Stimulated activated CD4-positive, alpha-beta T cell treated with anti-CD3 and anti-CD28 coated beads, Interleukin-4, amount 100 ng/mL, for 1 hour (primary cell): ENCODE measurements at regions not wholly inside any gene's neighbourhood (a gene's known extent, or its start where the extent isn't known, plus 50 kb on each side); places are given as distances from the start of the nearest gene placed in this dataset.
A peak's percentile ranks its signal among the peaks of the same experiment; 100 is the strongest.

ENCODE experiments used
- DNase-seq: peaks from one replicate; pipeline ENCODE4 v3.0.0-alpha.2; 2020

DNA sequence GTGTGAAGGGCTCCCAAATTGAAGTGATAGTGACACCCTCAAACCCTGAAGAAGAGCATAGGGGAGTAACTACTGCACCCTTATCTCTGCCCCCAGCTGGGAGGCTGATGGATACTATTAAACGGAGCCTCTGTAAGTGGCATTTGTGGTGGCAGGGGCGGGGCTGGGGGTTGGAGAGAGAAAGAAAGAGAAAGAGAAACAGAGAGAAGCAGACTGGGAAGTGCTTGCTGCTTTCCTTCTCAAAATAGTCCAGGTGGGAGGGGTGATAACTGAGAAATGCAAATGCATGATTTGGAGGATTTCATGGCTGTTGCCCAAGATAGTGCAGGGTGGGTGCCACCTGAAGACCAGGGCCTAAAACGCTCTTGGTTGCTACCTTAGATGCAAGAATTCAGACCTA, 253.5 kb upstream of the GATB start:
- DNase-seq = peak; percentile 59

DNA sequence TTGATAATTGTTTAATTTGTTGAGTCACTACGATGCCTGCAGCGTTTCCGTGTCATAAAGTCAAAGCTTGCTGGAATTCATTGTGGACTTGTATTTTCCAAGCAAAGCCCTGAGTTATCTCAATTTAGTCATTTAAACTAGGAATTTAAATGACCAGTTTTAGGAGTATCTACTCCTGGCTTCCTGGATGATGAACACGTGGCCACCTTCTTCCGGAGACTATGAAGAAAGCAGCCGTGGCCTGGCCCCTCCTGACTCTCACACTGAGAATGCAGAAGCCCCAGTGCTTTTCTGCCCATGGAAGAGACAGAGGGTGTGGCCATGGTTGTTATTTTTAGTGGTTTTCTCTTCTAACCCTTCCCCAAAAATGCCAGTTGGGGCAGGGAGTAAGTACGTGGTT, 250.7 kb upstream of the GATB start:
- no peak for DNase-seq

DNA sequence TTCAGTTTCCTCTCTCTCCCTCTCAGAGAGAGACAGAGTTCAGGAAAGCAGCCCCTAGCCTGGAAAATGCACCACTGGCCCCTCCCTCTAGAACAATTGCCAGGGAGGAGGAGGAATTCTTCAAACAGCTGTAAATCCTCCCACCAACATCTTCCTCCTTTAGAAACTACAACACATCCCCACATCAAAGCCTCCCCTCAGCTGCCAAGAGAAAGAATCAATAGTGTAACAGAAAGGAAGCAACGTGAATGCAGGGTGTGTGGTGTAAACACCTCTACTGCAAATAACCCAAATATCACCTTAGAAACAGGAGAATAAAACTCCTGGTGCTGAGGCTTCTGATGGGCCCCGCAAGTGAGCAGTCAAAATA, 249.9 kb upstream of the GATB start:
- DNase-seq = no peak

DNA sequence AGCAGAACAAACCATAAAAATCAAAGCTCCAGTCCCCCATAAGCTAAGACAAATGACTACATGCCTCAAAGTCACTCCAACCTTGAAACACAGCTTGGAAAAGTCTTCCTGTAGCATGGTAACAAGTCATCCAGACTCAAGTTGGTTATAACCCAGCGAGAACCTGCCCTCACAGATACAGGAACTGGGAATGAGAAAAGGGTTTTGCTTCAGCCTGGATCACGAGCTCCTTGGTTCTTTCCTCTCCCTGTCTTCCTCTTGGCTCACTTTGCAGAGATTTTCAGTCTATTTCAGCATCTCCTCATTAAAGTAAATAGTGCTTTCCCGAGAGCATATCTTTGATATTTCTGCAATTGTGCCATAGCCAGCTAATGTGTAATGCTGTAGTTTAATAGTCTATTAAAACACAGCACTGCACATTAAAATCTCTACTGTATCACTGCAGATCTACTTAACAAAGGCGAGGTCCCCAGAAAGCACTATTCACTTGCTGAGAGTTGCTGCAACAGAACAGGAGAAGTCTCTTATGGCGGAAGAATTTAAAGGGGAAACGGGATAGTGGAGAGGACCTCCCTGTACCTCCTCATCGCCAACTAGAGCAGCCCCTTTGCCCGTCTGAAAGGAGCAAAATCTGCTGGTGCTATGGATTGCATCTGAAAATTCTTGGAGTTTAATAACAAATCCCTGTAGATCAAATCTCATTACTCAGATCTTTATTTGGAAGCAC, 249.3 kb upstream of the GATB start:
- no peak for DNase-seq

DNA sequence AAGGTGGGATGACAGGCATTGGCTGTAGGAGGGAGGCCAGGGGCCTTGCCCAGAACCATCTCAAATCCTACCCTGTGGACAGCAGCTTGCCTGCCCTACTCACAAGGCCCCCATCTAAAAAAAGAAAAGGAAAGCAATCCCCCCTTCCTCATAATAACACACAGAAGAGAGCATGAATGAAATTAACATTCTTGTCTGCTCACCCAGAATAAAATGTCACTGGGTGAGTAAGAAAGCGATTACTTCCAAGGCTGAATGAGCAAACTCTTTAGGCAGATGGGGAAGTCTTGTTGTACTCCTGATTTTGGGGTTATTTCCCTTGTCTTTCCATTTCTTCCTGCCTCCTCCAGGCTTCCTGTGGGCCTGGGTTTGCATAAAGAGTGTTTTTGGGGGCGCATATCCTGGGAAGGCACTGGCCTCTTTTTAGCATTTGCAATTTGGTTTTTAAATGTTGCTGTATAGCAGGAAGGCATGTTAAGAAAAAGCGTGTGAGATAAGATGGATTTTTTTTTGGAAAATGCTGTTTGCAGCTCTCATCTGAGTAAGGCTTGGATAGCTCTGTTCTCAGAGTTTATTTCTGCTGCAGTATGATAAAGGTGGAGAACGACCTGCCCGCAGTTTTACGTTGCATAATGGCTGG, 248.3 kb upstream of the GATB start:
- DNase-seq = no peak

DNA sequence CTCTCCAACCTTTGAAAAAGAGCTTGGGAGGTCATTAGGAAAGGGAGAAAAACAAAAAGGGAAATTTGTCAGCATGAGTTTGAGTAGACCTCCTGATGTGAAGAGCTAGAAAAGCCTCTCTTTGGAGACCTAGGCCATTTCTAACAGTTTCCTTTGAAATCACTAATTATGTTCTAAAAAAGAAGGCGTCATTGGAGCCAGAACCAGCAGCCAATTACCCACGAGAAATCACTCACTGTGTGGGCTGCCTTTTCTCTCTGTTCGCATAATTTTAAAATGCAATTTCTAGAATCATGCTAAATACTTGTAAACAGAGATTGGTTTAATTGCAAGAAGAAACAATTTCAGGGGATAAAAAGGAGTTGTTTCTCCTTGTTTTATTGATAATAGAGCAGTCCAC, 246.3 kb upstream of the GATB start:
- DNase-seq = no peak

DNA sequence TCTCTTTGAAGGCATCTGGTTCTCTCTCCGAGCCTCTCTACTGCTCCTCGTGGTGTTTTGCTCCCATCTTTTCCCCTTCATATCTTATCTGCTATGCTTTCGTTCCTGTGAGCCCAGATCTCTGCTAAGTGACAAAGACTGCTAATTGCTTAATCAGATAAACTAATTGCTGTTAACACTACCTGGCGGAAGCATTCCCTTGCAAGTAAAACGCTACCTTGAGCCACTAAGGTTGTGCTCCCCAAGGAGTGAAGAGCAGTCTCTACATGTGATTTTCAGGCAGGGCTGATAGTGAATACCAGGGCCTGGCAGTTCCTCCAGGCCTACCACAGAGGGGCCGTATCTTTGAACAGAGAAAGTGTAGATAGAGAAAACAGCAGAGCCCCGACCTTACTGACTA, 244.0 kb upstream of the GATB start:
- DNase-seq = no peak

DNA sequence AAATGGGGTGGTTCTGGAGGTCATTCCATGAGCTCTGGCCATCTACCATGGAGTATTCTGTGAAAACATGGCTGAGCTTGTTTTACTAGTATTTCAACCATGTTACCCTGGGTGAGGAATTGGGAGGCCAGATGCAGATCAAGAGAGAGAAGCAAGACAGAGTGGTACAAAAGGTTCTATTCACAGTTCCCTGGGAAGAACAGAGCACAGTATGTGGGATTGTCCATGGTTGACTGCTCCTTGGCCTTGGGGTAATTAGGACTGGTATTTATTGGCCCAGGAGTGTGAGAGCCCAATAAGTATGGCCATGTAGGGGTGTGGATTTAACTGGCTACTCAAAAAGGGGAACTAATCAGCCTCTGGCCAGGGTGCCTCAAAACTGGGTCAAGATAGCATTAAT, 239.7 kb upstream of the GATB start:
- no peak for DNase-seq

DNA sequence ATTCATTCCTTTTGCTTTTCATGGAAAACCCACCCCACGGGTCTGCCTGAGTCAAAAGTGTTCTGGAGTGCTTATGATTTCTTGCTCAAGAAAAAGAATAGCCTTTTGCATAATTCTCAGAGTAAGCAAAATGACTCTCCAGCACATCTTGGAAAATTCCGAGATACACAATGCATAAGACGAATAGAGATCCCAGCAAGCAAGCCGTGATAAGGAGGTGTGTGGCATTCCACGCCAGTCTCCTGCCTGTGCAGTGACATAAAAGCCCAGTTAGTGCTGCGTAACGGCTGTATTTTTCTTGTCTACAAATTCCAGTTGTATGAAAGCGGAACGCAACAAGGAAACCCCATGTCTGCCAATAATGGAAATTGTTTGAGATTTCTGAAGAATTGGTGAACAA, 237.9 kb upstream of the GATB start:
- DNase-seq = no peak

DNA sequence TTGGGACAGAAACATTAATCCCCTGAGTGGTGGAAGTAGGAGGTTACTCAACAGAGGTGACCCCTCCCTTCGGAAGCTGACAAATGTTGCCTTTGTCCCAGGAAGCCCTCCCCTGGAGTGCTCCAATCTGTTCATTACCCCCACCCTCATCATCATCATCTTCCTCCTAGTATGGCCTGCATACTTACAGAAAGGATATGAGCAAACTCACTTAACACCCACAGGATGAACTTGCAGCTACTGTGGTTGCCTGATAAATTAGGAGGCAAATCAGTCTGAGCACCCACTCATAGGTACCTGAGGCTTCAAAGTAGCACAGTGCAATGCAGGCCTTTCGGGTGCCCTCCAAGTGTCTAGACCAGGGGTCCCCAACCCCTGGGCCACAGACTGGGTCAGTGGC, 236.7 kb upstream of the GATB start:
- no peak for DNase-seq

DNA sequence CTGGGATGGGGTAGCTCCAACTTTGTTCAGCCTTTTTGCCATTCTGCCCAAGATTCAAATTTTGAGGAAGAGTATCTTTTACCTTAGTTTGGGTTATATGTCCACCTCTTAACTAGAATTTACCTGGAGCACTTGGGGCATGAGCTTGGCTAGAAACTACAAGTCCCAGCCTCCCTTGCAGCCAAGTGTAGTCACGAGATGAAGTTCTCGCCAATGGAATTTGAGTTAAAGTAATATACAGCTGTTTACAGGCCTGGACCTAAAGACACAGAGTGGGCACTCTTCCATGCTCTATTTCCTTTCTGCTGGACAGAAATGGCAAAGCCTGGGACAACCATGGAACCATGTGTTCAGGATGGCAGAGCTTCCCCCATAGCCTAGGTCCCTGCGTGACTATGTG, 233.6 kb upstream of the GATB start:
- no peak for DNase-seq

DNA sequence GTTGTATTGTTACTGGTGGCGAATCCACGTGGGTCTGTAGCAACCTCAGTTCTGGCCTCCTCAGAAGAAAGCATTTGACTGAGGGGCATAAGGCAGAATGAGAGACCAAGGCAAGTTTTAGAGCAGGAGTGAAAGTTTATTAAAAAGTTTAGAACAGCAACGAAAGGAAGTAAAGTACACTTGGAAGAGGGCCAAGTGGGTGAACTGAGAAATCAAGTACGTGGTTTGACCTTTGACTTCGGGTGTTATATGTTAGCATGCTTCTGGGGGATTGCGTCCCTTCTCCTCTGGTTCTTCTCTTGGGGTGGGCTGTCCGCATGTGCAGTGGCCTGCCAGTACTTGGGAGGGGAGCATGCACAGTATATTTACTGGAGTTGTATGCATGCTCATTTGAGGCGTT, 232.7 kb upstream of the GATB start:
- no peak for DNase-seq

DNA sequence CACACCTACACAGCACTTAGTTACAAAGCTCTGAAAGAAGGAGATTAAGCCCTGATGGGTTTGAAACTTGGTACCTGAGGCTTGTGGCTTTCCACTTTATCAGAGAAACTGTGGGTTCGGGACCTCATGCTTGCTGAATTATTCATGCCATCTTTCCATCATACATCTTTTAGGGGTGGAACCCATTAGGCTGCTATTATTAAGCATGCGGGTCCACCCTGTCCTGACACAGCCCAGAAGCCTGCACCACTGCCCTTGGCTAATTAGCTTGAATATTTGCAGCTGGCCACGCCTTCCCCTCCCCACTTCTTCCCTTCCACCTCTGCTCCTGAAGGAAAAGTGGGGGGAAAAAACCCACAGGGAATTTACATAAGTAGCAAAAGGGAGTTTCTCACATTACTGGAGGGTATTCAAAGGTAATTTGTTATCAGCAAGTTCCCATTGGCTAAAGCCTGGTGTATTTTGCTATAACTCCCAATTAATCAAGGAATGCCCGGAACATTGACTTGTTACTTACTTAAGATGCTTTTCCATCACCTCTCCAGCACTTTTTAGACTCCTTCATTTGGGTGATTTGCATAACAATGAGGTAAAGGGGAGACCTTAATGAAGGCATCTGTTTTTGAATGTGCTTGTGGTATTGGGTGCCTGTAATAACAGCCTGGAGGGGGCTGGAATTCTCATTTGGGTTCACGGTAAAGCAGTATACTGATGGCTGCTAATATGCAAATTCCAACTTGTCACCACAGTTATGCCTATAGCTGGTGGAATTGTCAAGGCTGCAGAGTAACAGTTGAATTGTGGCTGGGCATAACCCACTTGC, 231.7 kb upstream of the GATB start:
- no peak for DNase-seq

DNA sequence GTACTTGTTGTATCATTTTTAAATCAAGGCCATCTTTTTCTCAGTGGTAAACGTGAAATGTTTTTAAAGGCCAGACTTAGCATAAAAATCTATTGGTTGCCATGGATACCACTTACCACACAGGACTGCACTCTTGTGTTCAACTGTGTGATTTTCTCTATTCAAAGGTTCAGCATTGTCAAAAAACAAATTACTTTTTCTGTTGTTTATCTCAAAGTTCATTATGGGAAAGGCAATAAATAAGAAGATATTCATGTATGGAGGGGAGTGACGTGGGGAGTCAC, 231.0 kb upstream of the GATB start:
- DNase-seq = no peak

DNA sequence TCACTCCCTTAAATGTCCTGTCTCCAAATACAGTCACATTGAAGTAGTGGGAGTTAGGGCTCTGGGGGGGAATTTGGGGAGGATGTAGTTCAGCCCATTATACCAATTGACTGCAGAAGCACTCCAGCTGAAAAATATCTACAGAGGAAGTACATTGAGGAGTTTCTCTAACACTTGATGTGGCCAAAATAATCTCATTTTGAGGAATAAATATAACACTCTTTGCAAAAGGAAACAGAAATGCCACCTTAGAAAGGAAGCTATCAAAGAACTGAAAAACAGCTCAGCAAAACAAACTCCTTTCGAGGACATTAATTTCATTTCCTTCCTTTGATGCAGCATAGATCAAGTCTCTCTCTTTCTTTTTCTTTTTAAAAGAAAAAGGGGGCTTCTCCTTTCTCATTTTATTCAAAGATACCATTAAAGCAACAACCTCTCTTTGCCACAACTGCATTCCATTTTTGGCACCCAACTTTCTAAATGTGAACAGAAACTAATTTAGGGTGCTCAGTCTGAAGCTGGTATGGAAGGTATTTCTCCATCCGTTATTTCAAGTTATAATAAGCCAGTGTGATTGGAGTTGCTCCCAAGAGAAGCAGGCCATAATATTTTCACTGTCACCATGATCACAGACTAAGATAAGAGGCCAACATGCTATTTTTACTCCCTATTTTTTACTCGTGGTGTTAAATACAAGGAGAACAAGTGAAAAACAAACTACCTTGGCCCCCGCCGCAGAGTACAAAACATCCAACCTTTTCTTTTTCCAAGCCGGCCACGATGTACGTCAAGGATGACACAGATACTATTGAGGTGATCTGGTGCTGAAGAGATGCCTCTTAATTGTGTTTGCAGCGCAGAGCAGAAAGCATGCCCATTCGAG, 230.4 kb upstream of the GATB start:
- no peak for DNase-seq

DNA sequence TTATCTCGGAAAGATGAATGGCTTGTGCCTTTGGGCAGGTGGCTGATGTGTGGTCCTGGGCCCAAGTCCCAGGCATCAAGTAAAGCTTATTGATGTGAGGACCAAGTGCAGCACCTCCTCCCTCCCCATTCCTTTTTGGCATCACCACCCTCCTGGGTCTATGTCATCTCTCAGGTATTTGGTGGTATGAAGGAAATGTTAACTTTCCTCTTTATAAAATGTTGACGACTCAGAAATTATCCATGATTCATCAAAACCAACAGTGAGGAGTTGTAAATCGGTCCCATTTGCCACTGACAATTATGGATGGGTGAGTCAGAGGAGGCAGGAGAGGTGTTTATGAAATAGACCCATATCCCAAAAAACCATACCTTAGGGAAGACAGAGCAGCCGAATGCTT, 229.4 kb upstream of the GATB start:
- DNase-seq = no peak

DNA sequence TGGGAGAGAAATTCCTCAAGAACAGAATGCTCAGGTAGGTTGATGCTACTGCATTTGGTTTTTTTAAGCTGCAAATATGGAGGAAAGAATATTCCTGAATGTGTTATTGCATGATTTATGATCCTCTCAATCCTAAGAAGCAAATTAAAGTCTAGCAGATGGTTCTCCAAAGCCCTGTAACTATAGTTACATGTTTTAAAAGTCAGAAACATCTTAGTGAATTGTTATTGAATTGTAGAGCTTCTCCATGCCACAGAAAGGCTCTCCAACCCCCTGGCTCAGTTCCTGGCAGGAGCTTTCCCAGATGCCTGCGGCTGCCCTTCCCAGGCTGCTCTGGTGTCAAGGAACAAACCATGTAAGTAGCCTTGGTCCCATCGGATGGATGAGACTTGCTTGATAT, 227.8 kb upstream of the GATB start:
- no peak for DNase-seq

DNA sequence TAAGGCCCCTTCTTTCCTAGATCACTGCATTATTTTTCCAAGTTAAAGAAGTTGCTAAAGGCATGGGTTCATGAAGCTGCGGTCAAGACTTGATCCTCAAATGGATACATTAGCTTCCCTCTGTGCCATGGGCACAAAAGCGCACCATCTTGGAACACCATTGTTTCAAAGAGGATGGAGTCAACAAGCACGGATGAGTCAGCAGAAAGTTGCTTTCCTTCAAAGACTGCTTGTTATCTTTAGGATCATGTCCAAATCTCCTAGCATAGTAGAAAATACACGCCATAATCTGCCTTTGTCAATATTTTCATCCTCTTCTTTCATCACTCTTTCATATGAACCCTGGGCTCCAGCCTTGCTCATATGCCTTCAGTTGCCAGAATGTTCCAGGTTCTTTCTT, 226.8 kb upstream of the GATB start:
- DNase-seq = no peak

DNA sequence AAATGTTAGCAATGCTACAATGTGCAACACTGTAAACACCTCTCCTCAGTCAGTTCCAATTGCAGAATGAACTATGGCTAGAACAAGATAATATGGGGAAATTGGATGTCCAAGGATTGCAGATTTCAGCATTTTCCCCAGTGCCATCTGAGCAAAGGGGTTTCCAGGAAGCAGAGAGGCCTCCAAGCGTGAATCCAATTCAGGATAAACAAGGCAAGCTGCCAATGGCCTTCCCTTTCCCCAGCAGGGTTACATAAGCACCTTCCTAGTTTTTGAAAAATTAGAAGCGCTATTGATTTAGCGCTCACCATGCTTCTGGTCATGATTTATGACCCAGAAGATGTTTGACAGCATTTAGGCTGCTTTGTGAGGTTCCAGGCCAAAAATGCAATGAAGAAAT, 223.0 kb upstream of the GATB start:
- DNase-seq = no peak

DNA sequence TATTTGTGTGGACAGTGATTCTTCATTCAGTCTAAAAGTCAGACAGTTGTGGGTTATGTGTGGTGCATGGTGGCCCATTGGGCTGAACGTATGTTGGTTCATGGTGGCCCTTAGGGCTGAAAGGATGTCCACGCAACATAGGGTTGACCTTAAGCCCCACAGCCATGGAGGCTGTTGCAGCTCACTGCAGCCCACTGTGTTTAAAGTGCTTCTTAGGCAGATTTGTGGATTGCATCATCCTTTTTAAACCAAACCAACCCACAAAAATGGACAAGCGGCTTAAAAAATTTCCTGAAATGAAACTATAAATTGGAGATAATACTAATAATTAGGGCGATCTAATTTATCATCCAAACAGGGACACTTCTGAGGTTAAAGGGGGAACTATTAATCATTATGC, 219.0 kb upstream of the GATB start:
- DNase-seq = no peak

DNA sequence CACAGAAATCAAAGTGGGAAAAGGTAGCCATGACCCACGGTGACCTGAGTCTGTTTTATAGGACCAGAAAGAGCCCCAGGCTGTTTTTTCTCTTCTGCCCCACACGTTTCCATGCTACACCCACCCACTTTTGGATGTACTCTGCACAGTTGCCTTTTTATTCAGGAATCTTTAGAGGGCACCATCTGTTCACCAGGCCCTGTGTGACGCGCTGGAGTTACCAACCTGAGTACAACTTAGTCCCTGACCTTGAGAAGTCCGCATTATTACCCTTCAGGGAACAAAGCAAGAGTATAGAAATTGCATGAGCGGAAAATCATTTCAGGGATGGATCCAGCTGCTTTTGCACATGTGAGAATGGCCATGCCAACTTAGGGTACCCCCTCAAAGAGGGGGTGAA, 207.8 kb upstream of the GATB start:
- DNase-seq = no peak

DNA sequence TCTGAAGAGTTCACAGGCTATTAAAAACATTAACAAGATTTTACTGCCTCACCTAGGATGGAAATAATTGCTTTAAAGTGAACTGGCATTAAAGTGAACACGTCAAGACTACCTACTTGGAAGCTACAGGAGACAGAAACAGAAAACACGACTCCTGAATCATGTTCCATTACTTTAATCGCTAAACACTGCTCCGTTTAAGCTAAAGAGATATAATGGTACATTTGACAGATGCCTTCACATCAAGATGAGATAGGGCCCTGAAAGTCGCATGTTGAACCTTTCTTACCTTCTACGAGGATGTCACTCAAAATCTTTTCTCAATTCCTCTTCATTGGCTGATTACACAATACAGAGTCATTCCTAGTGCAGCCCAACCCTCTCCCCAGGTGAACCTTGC, 206.3 kb upstream of the GATB start:
- no peak for DNase-seq

DNA sequence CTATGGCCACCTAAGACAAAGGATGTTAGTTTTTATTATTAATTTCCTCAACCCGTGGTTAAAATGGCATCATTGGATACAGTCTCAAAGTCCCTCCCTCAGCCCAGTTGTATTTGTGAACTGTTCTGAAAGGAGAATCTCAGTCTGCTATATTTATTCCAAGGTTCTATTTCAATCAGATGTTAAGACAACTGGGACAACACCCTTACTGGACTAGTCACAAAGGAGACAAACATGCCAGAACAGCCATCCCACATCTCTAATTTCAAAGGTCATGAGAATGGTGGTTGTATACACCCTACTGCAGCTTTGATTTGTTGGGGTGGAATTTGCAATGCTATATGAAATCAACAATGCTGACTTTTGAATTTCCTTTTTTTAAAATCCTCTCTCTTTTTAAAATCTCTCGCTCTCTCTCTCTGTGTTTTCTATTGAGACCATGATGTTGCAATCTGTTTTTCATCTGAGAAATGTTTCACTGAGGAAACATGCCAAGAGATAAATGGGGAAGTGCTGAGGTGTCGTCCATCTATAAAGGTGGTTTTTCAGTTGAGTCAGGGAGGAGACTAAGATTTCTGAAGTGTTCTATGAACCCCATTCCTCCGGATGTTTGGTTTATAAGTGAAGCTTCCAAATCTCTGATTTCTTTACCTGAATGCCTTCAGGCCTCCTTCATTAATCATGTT, 201.5 kb upstream of the GATB start:
- no peak for DNase-seq
